GM21737 (cell line): ENCODE measurements at regions not wholly inside any gene's neighbourhood (a gene's known extent, or its start where the extent isn't known, plus 50 kb on each side); places are given as distances from the start of the nearest gene placed in this dataset.

Experiments used
- ATAC-seq: cut with Tn5 transposase; IDR thresholded peaks from one replicate; pipeline ENCODE4 v1.9.1; 2021; ENCODE audit warnings: mild to moderate bottlenecking, moderate library complexity; ENCODE audit not compliant: unreplicated experiment

- no peak for ATAC-seq
Observed at GRCh38 chr2:51628917-51629316, 597.0 kb upstream of the NRXN1 start.

DNA sequence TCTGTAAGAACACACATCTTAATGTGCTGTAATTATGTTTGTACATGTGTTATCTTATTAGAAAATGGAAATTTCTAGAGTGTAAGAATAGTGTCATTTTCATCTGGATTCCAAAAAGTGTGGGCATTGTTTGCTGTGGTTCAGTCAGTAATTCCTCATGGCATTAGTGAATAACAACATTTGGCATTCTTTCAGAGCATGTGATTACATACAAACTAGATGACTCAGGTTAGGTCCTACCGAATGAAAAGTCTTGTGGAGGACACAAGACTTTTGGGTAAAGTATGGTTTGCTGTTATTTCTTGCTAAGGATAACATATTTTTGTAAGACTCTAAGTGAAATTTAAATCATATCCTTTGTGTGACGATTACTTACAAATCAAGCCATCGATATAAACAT lies 593.1 kb upstream of the NRXN1 start:
- no peak for ATAC-seq

DNA sequence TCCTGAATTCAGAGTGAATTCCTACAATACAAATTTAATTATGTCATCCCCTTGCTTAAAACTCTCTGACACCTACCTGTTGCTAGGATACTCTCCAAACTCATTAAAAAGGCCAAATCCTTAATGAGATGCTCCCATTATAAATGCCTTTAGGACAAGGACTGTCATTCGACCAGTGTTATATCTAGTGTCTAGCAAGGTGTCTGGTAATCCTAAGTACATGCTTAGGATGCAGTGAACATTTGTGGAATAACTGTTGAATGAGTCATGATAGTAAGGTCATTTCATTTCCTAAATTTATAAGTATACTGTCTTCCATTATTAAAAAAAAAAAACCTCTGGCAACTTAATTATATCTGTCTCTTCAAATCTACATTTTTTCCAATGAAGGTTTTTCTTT lies 588.9 kb upstream of the NRXN1 start:
- ATAC-seq: no peak

DNA sequence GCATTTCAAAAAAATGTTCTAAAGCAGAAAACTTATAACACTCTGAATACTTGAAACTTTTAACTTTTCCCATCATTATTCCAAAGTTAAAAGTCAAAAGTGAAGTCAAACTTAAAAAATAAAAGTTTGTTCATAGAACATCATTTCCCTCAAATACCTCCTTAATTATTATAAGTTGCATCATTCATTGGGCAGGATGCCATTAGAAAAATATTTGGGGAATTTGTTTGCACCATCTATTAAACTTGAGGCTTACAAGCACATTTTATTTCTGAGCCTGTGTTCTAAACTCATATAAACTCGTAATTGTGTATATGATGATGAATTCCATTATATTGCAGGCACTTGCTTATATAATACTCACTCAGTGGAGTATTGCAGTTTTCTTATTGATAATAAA lies 588.0 kb upstream of the NRXN1 start:
- ATAC-seq: no peak

DNA sequence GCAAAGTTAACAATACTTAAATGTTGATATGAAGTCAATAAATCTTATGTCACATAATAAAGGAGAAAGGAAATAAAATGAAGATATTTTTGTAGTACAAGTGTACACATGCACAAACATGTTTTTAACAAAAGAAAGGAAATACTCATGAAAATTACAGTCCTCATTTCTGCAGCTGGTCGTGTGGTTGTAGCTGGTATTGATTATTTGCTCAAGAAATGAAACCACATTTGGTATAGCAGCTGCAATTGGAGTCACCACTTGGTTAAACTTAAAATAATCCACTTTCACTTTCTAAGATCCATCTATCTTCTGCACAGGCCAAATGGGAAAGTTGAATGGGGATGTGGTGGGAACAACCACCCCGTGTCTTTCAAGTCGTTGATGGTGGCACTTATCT lies 580.5 kb upstream of the NRXN1 start:
- no peak for ATAC-seq

DNA sequence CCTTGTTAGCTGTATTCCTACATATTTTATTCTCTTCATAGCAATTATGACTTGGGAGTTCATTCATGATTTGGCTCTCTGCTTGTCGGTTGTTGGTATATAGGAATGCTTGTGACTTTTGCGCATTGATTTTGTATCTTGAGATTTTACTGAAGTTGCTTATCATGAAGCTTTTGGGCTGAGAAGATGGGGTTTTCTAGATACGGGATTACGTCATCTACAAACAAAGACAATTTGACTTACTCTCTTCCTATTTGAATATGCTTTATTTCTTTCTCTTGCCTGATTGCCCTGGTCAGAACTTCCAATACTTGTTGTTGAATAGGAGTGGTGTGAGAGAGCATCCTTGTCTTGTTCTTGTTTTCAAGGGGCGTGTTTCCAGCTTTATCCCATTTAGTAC lies 569.8 kb upstream of the NRXN1 start:
- no peak for ATAC-seq

- ATAC-seq: no peak
Observed at GRCh38 chr2:51597086-51597485, 565.2 kb upstream of the NRXN1 start.

DNA sequence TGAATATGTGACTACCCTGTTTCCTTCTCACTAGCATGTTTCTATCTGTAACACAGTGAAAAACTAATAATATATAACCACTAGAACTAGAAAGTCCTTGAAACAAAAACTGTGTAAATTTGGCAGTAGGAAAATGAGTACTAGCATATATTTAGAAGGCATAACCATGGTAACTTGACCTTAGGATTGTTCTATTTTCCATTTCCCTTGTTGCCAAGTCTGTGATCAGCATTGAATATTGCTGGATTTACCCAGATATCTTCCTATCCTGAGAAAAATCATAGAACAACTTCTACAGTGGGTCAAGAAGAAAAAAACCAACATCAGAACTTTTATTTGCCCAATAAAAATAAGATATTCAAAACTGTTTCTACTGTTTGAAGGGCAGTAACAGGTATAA lies 563.9 kb upstream of the NRXN1 start:
- no peak for ATAC-seq

DNA sequence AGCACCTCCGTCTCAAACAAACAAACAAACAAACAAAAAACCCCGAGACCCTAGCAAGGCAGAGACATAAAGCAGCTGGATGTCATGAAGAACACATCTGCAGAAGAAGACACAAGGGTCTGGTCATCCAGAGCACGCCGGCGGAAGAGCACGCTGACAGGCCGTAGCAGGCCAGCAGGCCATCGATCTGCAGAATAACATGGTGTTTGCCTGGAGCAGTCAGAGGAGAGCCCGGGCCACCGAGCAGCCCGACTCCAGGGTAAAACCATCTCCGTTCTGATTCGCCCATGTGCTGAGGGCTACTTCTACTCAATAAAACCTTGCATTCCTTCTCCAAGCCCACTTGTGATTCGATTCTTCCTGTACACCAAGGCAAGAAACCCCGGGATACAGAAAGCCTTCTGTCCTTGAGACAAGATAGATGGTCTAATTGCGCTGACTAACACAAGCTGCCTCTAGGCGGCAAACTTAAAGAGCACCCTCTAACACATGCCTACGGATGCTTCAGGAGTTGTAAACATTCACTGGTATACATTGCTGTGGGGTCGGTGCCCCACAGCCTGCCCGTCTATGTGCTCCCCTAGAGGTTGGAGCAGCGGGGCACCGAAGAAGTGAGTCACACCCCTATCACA lies 549.8 kb upstream of the NRXN1 start:
- no peak for ATAC-seq

- no peak for ATAC-seq
Observed at GRCh38 chr2:51579412-51579811, 547.5 kb upstream of the NRXN1 start.

- ATAC-seq: no peak
Observed at GRCh38 chr2:51575181-51575580, 543.2 kb upstream of the NRXN1 start.

DNA sequence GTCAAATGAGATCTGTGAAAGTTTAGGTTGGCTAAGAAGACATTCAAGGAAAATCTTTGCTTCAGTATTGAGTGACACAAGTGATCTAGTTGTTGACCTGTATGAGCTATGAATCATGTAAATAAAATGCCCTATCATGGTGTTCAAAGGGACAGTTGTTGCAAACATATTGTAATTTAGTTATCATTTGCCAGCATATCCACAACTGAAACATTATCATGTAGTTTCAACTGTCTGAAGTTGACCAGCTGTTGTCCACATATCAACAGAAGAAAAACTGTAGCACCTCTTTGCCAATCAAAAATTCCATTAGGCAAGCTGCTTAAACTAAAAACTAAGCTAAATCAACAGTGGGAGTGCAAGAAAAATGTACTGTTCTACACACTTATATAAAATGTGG lies 527.1 kb upstream of the NRXN1 start:
- ATAC-seq: no peak

DNA sequence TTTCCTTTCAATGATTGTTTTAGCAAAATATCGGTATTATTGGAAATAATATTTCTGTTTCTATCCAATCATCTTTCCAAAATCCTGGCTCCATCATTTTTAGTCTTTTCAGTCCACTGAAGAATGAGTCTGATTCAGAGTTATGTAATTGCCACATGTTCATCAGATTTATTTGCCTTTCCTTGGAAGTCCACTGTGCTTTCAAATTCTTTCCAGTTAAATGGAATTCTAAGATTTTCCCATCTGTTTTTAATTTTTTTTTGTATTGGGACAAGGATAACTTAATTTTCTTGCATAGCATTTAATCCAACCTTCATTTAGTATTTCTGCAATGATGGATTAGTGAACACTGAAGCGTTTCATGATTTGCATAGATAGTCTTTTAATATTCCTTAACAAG lies 521.5 kb upstream of the NRXN1 start:
- no peak for ATAC-seq

- ATAC-seq: no peak
Observed at GRCh38 chr2:51535763-51536162, 503.8 kb upstream of the NRXN1 start.

DNA sequence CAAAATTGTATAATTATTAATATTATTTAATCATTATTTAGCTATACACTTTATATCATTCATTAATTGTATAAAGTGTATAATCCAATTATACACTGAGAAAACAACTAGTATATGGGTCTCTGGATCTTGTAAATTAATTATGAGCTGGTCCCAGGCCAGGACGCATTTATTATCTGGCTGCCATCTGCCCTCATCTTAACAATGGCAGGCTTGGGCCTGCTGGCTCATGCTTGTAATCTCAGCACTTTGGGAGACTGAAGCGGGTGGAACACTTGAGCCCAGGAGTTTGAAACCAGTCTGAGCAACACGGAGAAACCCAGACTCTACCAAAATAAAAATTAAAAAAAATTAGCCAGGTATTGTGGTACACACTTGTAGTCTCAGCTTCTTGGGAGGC lies 502.2 kb upstream of the NRXN1 start:
- no peak for ATAC-seq

GRCh38 chr2:51528156-51528555 lies 496.2 kb upstream of the NRXN1 start:
- no peak for ATAC-seq

- no peak for ATAC-seq
Observed at GRCh38 chr2:51526766-51527165, 494.8 kb upstream of the NRXN1 start.

DNA sequence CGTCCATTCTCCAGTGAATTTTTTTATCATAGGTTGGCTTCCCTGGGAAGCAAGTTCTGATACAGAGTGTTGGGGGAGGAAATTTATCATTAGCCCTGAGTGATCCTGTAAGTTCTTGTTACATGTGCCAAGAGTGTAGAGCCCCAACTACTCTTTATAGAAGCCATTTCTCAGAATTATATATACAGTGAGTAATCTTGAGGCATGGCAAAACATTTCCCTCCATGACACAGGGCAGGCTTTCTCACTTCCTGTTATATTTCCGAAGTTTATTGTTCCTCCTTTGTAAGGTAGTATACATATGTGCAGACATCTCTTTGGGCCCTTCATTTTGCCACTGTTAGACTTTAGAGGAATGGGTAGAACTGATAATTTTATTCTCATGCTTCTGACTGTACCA lies 484.7 kb upstream of the NRXN1 start:
- no peak for ATAC-seq

DNA sequence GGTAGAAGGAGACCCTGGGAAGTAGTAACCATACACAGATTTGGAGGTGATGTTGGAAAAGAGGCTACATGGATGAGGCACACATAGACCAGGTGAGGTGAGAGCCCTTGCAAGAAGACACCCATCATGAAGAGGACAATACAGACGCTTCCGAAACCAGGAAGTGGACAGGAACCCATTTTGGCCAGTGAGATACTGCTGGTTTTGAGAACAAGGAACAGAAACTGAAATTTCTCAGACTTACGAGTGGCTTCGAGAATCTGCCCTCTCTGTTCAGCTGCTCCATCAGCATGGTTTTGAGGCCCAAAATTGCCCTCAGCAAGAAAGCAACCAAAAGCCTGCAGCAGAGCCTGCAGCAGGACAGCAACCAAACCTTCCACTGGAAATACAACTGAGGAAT lies 479.1 kb upstream of the NRXN1 start:
- ATAC-seq: no peak

DNA sequence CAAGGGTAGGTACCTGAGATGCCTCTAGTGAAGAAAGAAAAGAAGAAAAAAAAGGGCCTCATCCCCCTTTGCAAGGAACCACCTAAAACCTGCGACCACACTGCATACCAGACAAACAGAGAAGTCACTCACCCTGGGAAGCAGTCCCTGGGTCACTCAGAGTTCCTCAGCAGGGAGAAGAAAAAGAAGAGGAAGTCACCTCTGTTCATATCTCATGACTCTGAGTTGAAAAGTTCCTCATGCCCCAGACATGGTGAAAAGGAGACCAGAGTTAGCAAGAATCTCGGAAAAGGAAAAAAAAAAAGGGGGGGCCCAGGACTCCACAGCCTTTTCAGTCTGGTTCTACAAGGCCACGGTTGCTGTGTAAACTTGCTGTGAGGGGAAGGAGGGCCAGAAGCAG lies 478.4 kb upstream of the NRXN1 start:
- ATAC-seq: no peak

DNA sequence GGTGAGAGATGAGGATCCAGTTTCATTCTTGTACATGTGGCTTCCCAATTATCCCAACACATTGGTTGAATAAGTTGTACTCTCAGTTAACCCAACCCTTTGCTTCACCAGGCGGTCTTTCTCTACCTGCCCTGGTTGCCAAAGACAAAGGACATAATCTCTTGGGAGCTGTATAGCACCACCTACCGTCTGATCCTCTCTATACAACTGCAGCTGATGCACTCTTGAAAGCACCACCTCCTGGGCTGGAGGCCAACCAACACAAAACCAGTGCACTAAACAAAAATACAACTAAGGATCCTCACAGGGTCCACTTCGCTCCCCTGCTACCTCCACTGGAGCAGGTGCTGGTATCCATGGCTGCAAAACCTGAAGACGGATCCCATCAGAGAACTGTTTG lies 473.6 kb upstream of the NRXN1 start:
- ATAC-seq: no peak

DNA sequence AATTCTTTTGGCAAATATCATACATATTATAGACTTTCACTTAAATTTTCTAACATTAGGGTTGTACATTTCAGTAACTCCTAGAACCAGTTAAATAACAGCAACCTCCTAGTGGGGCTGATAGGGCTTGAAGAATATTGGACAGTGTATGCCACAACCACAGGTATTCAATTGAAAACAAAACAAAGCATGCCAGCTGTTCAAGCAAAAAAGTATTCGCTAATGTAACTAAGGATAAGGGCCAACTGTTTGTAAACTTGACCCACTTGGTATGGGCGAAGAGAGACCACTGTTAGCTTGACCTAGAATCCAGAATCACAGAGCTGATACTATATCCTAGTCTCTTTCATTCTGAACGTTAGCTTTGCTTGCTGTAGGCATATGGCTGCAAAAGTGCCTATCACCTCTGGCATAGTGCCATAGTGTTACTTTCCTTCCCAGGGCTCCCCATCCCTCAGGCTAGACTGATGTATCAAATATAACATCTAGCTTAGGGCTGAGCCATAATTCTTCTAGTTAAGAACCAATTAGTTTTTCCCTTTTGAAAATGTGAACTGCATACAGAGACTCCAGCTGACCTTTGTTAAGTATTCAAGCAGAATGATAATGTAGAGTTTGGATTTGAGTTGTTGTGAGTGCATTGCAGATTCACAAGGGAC lies 458.8 kb upstream of the NRXN1 start:
- ATAC-seq: no peak

- ATAC-seq: no peak
Observed at GRCh38 chr2:51484605-51485004, 452.7 kb upstream of the NRXN1 start.
